Lower leg skin (tissue), 3 donors: ENCODE measurements at regions not wholly inside any gene's neighbourhood (a gene's known extent, or its start where the extent isn't known, plus 50 kb on each side); places are given as distances from the start of the nearest gene placed in this dataset.

Experiments used
- POLR2A ChIP-seq, 2 donors: fragments of 450-650 bp; IDR thresholded peaks; one replicate each; pipeline ENCODE4 v1.6.1; 2016 to 2017; ENCODE audit warnings: antibody characterized with exemption in 2 of 2, mild to moderate bottlenecking in 1 of 2, moderate library complexity in 1 of 2
- TF ChIP-seq, protein P1 (sequence below), 3 donors: fragments of 450-650 bp; IDR thresholded peaks; one replicate each; pipeline ENCODE4 v1.5.1; 2016; ENCODE audit warnings: antibody characterized with exemption in 3 of 3, mild to moderate bottlenecking in 3 of 3, moderate library complexity in 2 of 3

DNA sequence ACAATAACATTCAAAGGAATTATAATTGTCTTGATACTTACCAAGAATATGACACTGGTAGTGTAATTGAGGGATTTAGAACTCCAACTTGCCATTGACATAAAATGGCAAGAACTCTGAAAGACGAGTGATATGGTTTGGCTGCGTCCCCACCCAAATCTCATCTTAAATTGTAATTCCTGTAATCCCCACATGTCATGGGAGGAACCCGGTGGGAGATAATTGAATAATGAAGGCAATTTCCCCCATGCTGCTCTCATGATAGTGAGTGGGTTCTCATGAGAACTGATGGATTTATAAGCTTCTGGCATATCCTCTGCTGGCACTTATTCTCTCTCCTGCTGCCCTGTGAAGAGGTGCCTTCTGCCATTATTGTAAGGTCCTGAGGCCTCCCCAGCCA is 1536.4 kb downstream of the TECRL start:
- TF ChIP-seq POLR2A (IDR thresholded peaks at IDR 0.05), result no peak
- TF ChIP-seq, protein P1, sequence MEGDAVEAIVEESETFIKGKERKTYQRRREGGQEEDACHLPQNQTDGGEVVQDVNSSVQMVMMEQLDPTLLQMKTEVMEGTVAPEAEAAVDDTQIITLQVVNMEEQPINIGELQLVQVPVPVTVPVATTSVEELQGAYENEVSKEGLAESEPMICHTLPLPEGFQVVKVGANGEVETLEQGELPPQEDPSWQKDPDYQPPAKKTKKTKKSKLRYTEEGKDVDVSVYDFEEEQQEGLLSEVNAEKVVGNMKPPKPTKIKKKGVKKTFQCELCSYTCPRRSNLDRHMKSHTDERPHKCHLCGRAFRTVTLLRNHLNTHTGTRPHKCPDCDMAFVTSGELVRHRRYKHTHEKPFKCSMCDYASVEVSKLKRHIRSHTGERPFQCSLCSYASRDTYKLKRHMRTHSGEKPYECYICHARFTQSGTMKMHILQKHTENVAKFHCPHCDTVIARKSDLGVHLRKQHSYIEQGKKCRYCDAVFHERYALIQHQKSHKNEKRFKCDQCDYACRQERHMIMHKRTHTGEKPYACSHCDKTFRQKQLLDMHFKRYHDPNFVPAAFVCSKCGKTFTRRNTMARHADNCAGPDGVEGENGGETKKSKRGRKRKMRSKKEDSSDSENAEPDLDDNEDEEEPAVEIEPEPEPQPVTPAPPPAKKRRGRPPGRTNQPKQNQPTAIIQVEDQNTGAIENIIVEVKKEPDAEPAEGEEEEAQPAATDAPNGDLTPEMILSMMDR (IDR thresholded peaks at IDR 0.05), result no peak
